ENCODE measurements at regions not wholly inside any gene's neighbourhood (a gene's known extent, or its start where the extent isn't known, plus 50 kb on each side); places are given as distances from the start of the nearest gene placed in this dataset.

GRCh38 chr13:104021806-104022397 lies 955.7 kb upstream of the SLC10A2 start:
- H3K4me3 ChIP-seq (ENCODE audit: low read depth, low read length): no peak overlapping the region

GRCh38 chr13:104017317-104017716 lies 951.1 kb upstream of the SLC10A2 start:
- no peak overlapping the region for H3K4me3 ChIP-seq (ENCODE audit: low read depth, low read length)

GRCh38 chr13:104015646-104016396 lies 949.6 kb upstream of the SLC10A2 start:
- H3K4me3 ChIP-seq (ENCODE audit: low read depth, low read length): no peak overlapping the region

GRCh38 chr13:104014803-104015645 lies 948.8 kb upstream of the SLC10A2 start:
- no peak overlapping the region for H3K4me3 ChIP-seq (ENCODE audit: low read depth, low read length)

- no peak overlapping the region for H3K4me3 ChIP-seq (ENCODE audit: low read depth, low read length)
These were observed 945.5 kb upstream of the SLC10A2 start for GRCh38 chr13:104011505-104012241.

- no peak overlapping the region for H3K4me3 ChIP-seq (ENCODE audit: low read depth, low read length)
These were observed 942.6 kb upstream of the SLC10A2 start for GRCh38 chr13:104008541-104009435.

- H3K4me3 ChIP-seq (ENCODE audit: low read depth, low read length): no peak overlapping the region
These were observed 941.9 kb upstream of the SLC10A2 start for GRCh38 chr13:104008075-104008474.

- no peak overlapping the region for H3K4me3 ChIP-seq (ENCODE audit: low read depth, low read length)
These were observed 940.4 kb upstream of the SLC10A2 start for GRCh38 chr13:104006625-104007075.

GRCh38 chr13:104004572-104004971 lies 938.4 kb upstream of the SLC10A2 start:
- no peak overlapping the region for H3K4me3 ChIP-seq (ENCODE audit: low read depth, low read length)

- no peak overlapping the region for H3K4me3 ChIP-seq (ENCODE audit: low read depth, low read length)
These were observed 936.0 kb upstream of the SLC10A2 start for GRCh38 chr13:104002216-104002615.

GRCh38 chr13:104001766-104002165 lies 935.5 kb upstream of the SLC10A2 start:
- H3K4me3 ChIP-seq (ENCODE audit: low read depth, low read length): no peak overlapping the region

- H3K4me3 ChIP-seq (ENCODE audit: low read depth, low read length): no peak overlapping the region
These were observed 930.5 kb upstream of the SLC10A2 start for GRCh38 chr13:103996733-103997132.

GRCh38 chr13:103983948-103984347 lies 917.7 kb upstream of the SLC10A2 start:
- H3K4me3 ChIP-seq (ENCODE audit: low read depth, low read length): no peak overlapping the region

- no peak overlapping the region for H3K4me3 ChIP-seq (ENCODE audit: low read depth, low read length)
These were observed 910.2 kb upstream of the SLC10A2 start for GRCh38 chr13:103976371-103976770.

- no peak overlapping the region for H3K4me3 ChIP-seq (ENCODE audit: low read depth, low read length)
These were observed 907.5 kb upstream of the SLC10A2 start for GRCh38 chr13:103973740-103974139.

- no peak overlapping the region for H3K4me3 ChIP-seq (ENCODE audit: low read depth, low read length)
These were observed 903.4 kb upstream of the SLC10A2 start for GRCh38 chr13:103969520-103970050.

- no peak overlapping the region for H3K4me3 ChIP-seq (ENCODE audit: low read depth, low read length)
These were observed 899.5 kb upstream of the SLC10A2 start for GRCh38 chr13:103965506-103966243.

- no peak overlapping the region for H3K4me3 ChIP-seq (ENCODE audit: low read depth, low read length)
These were observed 895.6 kb upstream of the SLC10A2 start for GRCh38 chr13:103961784-103962183.

GRCh38 chr13:103961129-103961528 lies 894.9 kb upstream of the SLC10A2 start:
- H3K4me3 ChIP-seq (ENCODE audit: low read depth, low read length): no peak overlapping the region

All from iPS-11a (cell line).